GM12875 (cell line): ENCODE measurements at regions not wholly inside any gene's neighbourhood (a gene's known extent, or its start where the extent isn't known, plus 50 kb on each side); places are given as distances from the start of the nearest gene placed in this dataset.

Experiments
- H3K4me3 ChIP-seq: one replicate; pipeline ENCODE4 v1.5.1; 2011; ENCODE audit warnings: low read depth, low read length, control low read depth
- CTCF ChIP-seq: IDR thresholded peaks from 2 replicates; pipeline ENCODE4 v1.5.1; 2011; ENCODE audit warnings: low read depth, mild to moderate bottlenecking, control low read depth, inconsistent platforms, low read length, moderate library complexity, borderline replicate concordance; ENCODE audit not compliant: insufficient read depth

- TF ChIP-seq CTCF = no peak
- H3K4me3 ChIP-seq = no peak overlapping the region
Measured at GRCh38 chrX:23570674-23571343, 96.5 kb upstream of the PRDX4 start.

GRCh38 chrX:23575281-23575680 lies 92.0 kb upstream of the PRDX4 start:
- TF ChIP-seq CTCF = no peak
- no peak overlapping the region for H3K4me3 ChIP-seq

- no peak for TF ChIP-seq CTCF
- H3K4me3 ChIP-seq = no peak overlapping the region
Measured at GRCh38 chrX:23578079-23578478, 89.2 kb upstream of the PRDX4 start.

- H3K4me3 ChIP-seq = no peak overlapping the region
- TF ChIP-seq CTCF = no peak
Measured at GRCh38 chrX:23589496-23589895, 77.8 kb upstream of the PRDX4 start.

- H3K4me3 ChIP-seq = no peak overlapping the region
- TF ChIP-seq CTCF = no peak
Measured at GRCh38 chrX:23592741-23593140, 74.6 kb upstream of the PRDX4 start.

- no peak overlapping the region for H3K4me3 ChIP-seq
- no peak for TF ChIP-seq CTCF
Measured at GRCh38 chrX:23598575-23598974, 68.7 kb upstream of the PRDX4 start.

GRCh38 chrX:23603501-23603900 lies 63.8 kb upstream of the PRDX4 start:
- no peak for TF ChIP-seq CTCF
- H3K4me3 ChIP-seq = no peak overlapping the region
